Activated CD8-positive, alpha-beta memory T cell treated with anti-CD3 and anti-CD28 coated beads, Interleukin-2, amount 10 ng/mL, durations not matched to agents 7 days and 5 days (primary cell): ENCODE measurements at regions not wholly inside any gene's neighbourhood (a gene's known extent, or its start where the extent isn't known, plus 50 kb on each side); places are given as distances from the start of the nearest gene placed in this dataset.

Experiments used
- ATAC-seq: fragments of 150-1000 bp; cut with Tn5 transposase; one replicate; pipeline ENCODE4 v1.10.0; 2021; ENCODE audit warnings: moderate library complexity
- CTCF ChIA-PET: fragments of 350-600 bp; sonication (Branson Sonifier 250); formaldehyde crosslinking; loops from one replicate; lab custom pipeline; 2021; ENCODE audit warnings: antibody characterized with exemption; lab: Charles Lee
- DNase-seq: peaks from one replicate; pipeline ENCODE4 v3.0.0-alpha.2; 2020
- H3K27ac Mint-ChIP-seq: one replicate; pipeline ENCODE4 v1.8.0; 2021; ENCODE audit warnings: mild to moderate bottlenecking, mixed read lengths
- H3K27me3 Mint-ChIP-seq: one replicate; pipeline ENCODE4 v1.8.0; 2021; ENCODE audit warnings: mixed read lengths
- H3K36me3 Mint-ChIP-seq: one replicate; pipeline ENCODE4 v1.8.0; 2021; ENCODE audit warnings: mild to moderate bottlenecking, mixed read lengths
- H3K4me1 Mint-ChIP-seq: one replicate; pipeline ENCODE4 v1.8.0; 2021; ENCODE audit warnings: mixed read lengths
- H3K4me3 Mint-ChIP-seq: one replicate; pipeline ENCODE4 v1.8.0; 2021; ENCODE audit warnings: mild to moderate bottlenecking, moderate library complexity, mixed read lengths
- H3K9me3 Mint-ChIP-seq: one replicate; pipeline ENCODE4 v1.8.0; 2022; ENCODE audit warnings: low read depth, mixed read lengths

DNA sequence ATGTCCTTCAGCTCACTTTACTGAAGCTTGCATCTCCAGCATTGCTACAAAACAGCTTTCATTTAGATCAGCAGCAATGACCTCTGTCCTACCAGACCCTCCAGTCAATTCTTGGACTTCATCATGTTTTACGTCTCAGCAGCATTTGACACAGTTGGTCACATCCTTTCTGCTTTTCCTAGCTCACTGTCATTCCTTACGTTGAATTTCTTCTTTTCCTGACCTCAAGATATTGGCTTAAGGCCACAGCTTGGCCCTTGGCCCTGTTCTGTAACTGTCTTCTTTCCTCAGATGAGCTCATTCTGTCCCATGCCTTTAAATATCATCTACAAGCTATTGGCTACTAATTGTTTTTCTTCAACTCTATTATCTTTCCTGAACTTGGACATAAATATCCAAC is 576.2 kb upstream of the KCNMB2 start:
- Mint-ChIP-seq H3K27me3 (no peaks in the 10 kb centered on the region), H3K27ac (no peak overlapping the region), H3K36me3 (no peaks in the 10 kb centered on the region), H3K4me3 (no peak overlapping the region), H3K9me3 (peaks cover 2% of the 10 kb centered on the region), H3K4me1 (no peaks in the 10 kb centered on the region)
- DNase-seq (no peak), ATAC-seq (no peak)
- CTCF ChIA-PET: no interaction called here

GRCh38 chr3:177960722-177961121 is 575.5 kb upstream of the KCNMB2 start:
- Mint-ChIP-seq H3K27me3 (no peaks in the 10 kb centered on the region), H3K4me1 (no peaks in the 10 kb centered on the region), H3K36me3 (no peaks in the 10 kb centered on the region), H3K27ac (no peak overlapping the region), H3K4me3 (no peak overlapping the region), H3K9me3 (peaks cover 2% of the 10 kb centered on the region)
- CTCF ChIA-PET: no interaction called here
- DNase-seq (no peak), ATAC-seq (no peak)

DNA sequence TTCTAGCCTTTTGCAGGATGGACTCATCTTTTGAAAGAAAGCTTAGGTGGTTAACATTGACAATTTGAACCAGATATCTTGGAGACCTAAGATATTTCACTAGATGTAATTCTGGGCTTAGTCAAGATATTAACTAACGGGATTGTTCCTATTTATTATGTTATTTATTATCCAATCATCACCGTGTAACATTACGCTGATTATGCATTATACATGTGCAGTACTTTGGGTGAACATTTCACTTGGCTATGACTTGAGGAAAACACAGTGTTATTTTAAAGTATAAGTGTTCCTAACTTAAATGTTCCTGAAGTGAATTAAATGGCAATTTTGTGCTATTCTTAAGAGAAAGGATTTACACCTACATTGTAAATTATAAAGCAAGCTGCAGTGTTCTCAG is 574.5 kb upstream of the KCNMB2 start:
- no peaks in the 10 kb centered on the region for H3K36me3 Mint-ChIP-seq
- ATAC-seq (no peak), DNase-seq (no peak)
- no peaks in the 10 kb centered on the region for H3K27me3 Mint-ChIP-seq
- no peak overlapping the region for H3K4me3 Mint-ChIP-seq
- CTCF ChIA-PET: no interaction called here
- H3K9me3 Mint-ChIP-seq: peaks cover 2% of the 10 kb centered on the region
- H3K27ac Mint-ChIP-seq: no peak overlapping the region
- H3K4me1 Mint-ChIP-seq: no peaks in the 10 kb centered on the region

DNA sequence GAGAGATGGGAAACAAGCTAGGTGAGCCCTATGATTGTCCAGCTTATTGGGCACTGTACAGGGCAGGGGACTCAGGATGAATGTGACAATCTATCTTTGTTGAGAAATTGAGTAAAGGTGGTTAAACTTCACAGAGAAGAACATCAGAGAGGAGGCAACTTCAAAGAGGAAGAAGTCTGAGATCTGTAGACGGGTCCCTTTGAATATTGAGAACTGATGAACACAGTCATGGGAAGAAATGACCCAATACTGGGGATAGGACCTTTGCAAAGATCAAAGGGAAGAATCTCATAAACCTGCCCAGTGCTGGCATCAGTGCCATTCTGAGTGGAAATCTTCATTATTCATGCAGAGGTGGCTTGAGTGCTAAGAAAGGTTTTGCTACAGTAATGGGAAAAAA is 569.7 kb upstream of the KCNMB2 start:
- Mint-ChIP-seq H3K27me3 (no peaks in the 10 kb centered on the region), H3K27ac (no peak overlapping the region), H3K4me1 (no peaks in the 10 kb centered on the region), H3K4me3 (no peak overlapping the region), H3K9me3 (peaks cover 2% of the 10 kb centered on the region), H3K36me3 (no peaks in the 10 kb centered on the region)
- ATAC-seq: no peak
- DNase-seq: no peak
- CTCF ChIA-PET: no interaction called here

DNA sequence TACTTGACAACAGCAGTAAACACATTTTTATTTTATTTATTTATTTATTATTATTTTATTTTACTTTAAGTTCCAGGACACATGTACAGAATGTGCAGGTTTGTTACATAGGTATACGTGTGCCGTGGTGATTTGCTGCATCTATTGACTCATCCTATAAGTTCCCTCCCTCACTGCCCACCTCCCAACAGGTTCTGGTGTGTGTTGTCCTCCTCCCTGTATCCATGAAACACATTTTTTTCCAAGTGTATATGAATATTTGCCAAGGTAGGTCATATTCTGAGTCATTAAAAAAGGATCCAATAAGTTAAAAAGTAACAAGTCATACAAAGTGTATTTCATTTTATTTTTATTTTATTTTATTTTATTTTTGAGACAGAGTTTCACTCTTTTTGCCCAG is 567.3 kb upstream of the KCNMB2 start:
- no peak overlapping the region for H3K4me3 Mint-ChIP-seq
- ATAC-seq (no peak), DNase-seq (no peak)
- no peaks in the 10 kb centered on the region for H3K4me1 Mint-ChIP-seq
- H3K9me3 Mint-ChIP-seq: peaks cover 2% of the 10 kb centered on the region
- CTCF ChIA-PET: no interaction called here
- H3K27me3 Mint-ChIP-seq: no peaks in the 10 kb centered on the region
- no peaks in the 10 kb centered on the region for H3K36me3 Mint-ChIP-seq
- H3K27ac Mint-ChIP-seq: no peak overlapping the region

DNA sequence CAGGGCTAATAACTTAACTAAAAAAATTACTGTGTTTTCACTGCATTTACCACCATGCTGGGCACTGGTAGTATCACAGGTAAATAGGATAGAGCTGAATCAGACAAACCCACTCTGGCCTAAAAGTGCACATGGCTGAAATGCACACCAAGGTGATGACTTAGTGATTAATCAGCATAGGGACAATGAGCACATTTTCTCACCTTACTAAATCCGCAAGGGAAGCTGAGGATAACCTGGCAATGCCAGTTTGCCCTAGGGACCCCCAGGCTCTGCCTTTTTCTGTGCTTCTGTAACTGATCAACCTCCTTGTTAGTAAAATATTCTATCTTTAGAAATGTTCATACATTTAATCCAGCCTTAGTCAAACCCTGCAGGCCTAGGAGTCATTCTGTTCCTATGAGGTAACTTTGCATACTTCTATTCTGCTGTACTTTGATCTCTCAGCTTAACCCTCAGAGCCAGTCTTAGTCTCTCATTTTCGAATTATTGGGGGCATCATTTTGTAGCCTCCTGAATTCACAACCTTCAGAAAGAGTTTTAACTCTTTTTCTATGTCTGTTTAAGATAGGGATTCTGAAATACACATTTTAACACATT is 562.9 kb upstream of the KCNMB2 start:
- no peak for ATAC-seq
- Mint-ChIP-seq H3K27me3 (no peaks in the 10 kb centered on the region), H3K9me3 (no peaks in the 10 kb centered on the region), H3K36me3 (no peaks in the 10 kb centered on the region), H3K27ac (no peak overlapping the region), H3K4me1 (peaks cover 2% of the 10 kb centered on the region), H3K4me3 (no peak overlapping the region)
- CTCF ChIA-PET: no interaction called here
- DNase-seq: no peak

DNA sequence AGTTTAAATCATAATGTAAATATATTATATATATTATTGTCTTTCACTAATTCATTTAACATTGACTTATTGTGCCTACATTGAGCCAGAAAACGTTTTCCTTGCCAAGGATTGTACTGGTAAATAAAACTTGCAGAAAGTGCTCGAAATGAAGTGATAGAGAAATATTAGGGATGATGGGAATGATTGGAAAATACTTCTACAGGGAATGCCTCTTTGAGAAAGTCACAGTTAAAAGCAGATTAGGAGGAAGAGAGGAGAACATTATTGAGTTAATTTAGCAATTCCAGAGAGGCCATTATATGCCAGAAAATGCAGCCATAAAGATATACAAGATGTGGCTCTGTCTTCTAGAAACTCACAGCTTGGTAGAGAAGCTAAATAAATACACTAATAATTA is 560.0 kb upstream of the KCNMB2 start:
- no peak overlapping the region for H3K4me3 Mint-ChIP-seq
- peaks cover 4% of the 10 kb centered on the region for H3K4me1 Mint-ChIP-seq
- H3K9me3 Mint-ChIP-seq: no peaks in the 10 kb centered on the region
- no peak overlapping the region for H3K27ac Mint-ChIP-seq
- no peak for ATAC-seq
- no peaks in the 10 kb centered on the region for H3K27me3 Mint-ChIP-seq
- H3K36me3 Mint-ChIP-seq: no peaks in the 10 kb centered on the region
- CTCF ChIA-PET: no interaction called here
- no peak for DNase-seq

DNA sequence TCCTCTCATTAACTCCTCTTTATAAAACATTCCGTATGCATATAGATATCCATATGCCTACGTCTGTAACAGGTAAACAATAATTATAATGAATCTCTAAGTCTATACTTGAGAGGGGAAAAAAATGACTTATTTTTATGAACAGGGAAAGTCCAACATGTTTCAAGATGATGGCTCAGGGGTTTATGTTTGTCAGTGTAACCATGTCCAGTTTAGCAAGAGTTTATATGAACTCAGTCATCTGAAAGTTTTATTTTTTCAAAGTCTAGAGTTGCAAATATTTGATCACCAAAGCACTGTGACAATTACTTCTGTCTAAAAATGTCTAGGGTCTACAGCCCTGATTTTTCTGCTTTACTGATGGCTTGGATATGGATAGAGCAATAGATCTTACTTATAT is 559.4 kb upstream of the KCNMB2 start:
- no peak overlapping the region for H3K27ac Mint-ChIP-seq
- no peaks in the 10 kb centered on the region for H3K9me3 Mint-ChIP-seq
- no peak for ATAC-seq
- H3K36me3 Mint-ChIP-seq: no peaks in the 10 kb centered on the region
- no peak for DNase-seq
- H3K27me3 Mint-ChIP-seq: no peaks in the 10 kb centered on the region
- CTCF ChIA-PET: no interaction called here
- H3K4me3 Mint-ChIP-seq: no peak overlapping the region
- H3K4me1 Mint-ChIP-seq: peaks cover 8% of the 10 kb centered on the region

- Mint-ChIP-seq H3K27me3 (no peaks in the 10 kb centered on the region), H3K4me1 (peaks cover 13% of the 10 kb centered on the region), H3K36me3 (no peaks in the 10 kb centered on the region), H3K4me3 (no peak overlapping the region), H3K27ac (no peak overlapping the region), H3K9me3 (no peaks in the 10 kb centered on the region)
- ATAC-seq (peak; percentile 36), DNase-seq (no peak)
- CTCF ChIA-PET: no interaction called here
Observed at GRCh38 chr3:177977381-177978158, 558.7 kb upstream of the KCNMB2 start.

- H3K9me3 Mint-ChIP-seq: peaks cover 3% of the 10 kb centered on the region
- H3K4me1 Mint-ChIP-seq: peaks cover 13% of the 10 kb centered on the region
- no peaks in the 10 kb centered on the region for H3K27me3 Mint-ChIP-seq
- no peak overlapping the region for H3K4me3 Mint-ChIP-seq
- H3K36me3 Mint-ChIP-seq: no peaks in the 10 kb centered on the region
- DNase-seq (no peak), ATAC-seq (no peak)
- H3K27ac Mint-ChIP-seq: no peak overlapping the region
- CTCF ChIA-PET: no interaction called here
Observed at GRCh38 chr3:177978946-177979345, 557.3 kb upstream of the KCNMB2 start.

- peaks cover 3% of the 10 kb centered on the region for H3K9me3 Mint-ChIP-seq
Observed at GRCh38 chr3:177979703-177980102, 556.5 kb upstream of the KCNMB2 start.

GRCh38 chr3:177981576-177981975 is 554.7 kb upstream of the KCNMB2 start:
- CTCF ChIA-PET: no interaction called here

More at GRCh38 chr3:177979703-177980102, 556.5 kb upstream of the KCNMB2 start:
- no peaks in the 10 kb centered on the region for H3K36me3 Mint-ChIP-seq
- H3K4me1 Mint-ChIP-seq: peaks cover 13% of the 10 kb centered on the region
- DNase-seq: no peak
- CTCF ChIA-PET: no interaction called here
- H3K27ac Mint-ChIP-seq: no peak overlapping the region
- H3K27me3 Mint-ChIP-seq: no peaks in the 10 kb centered on the region
- no peak for ATAC-seq
- H3K4me3 Mint-ChIP-seq: no peak overlapping the region

DNA sequence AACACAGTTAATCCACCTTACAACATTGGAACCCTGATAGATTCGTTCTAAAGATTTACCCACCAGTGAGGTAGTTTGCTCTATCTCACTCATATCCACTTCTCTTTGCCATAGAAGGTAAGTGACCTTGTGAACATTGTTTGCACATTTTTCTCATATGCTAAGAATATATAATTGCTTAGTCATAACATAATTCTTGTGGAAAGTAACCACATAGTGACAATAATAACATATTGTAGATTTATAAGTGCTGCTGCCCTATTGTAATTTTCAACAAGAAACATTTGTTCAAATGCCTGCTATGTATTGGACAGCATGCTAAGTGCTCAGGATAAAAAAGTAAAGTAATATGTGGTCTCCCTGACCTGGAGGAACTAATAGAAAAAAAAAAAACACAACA is 554.2 kb upstream of the KCNMB2 start:
- H3K36me3 Mint-ChIP-seq: no peaks in the 10 kb centered on the region
- no peak overlapping the region for H3K4me3 Mint-ChIP-seq
- peaks cover 13% of the 10 kb centered on the region for H3K4me1 Mint-ChIP-seq
- CTCF ChIA-PET: no interaction called here
- peaks cover 3% of the 10 kb centered on the region for H3K9me3 Mint-ChIP-seq
- H3K27me3 Mint-ChIP-seq: no peaks in the 10 kb centered on the region
- no peak overlapping the region for H3K27ac Mint-ChIP-seq
- DNase-seq: no peak
- peak; percentile 42 for ATAC-seq

More at GRCh38 chr3:177981576-177981975, 554.7 kb upstream of the KCNMB2 start:
- no peaks in the 10 kb centered on the region for H3K27me3 Mint-ChIP-seq
- DNase-seq (no peak), ATAC-seq (no peak)
- no peak overlapping the region for H3K27ac Mint-ChIP-seq
- H3K4me3 Mint-ChIP-seq: no peak overlapping the region
- peaks cover 13% of the 10 kb centered on the region for H3K4me1 Mint-ChIP-seq
- H3K9me3 Mint-ChIP-seq: peaks cover 3% of the 10 kb centered on the region
- no peaks in the 10 kb centered on the region for H3K36me3 Mint-ChIP-seq

GRCh38 chr3:177983320-177983719 is 552.9 kb upstream of the KCNMB2 start:
- no peaks in the 10 kb centered on the region for H3K36me3 Mint-ChIP-seq
- no peak overlapping the region for H3K4me3 Mint-ChIP-seq
- DNase-seq: no peak
- CTCF ChIA-PET: no interaction called here
- no peak overlapping the region for H3K27ac Mint-ChIP-seq
- no peaks in the 10 kb centered on the region for H3K27me3 Mint-ChIP-seq
- no peak for ATAC-seq
- H3K4me1 Mint-ChIP-seq: peaks cover 11% of the 10 kb centered on the region
- H3K9me3 Mint-ChIP-seq: peaks cover 3% of the 10 kb centered on the region
